AG08395 (cell line): ENCODE measurements at regions not wholly inside any gene's neighbourhood (a gene's known extent, or its start where the extent isn't known, plus 50 kb on each side); places are given as distances from the start of the nearest gene placed in this dataset.
"Not testable (repeated sequence)": the region's sequence is repeated elsewhere in the genome, so short reads cannot be mapped to it uniquely, and the experiment has no call there.

Experiments
- DNase-seq: peaks from one replicate; pipeline ENCODE4 v3.0.0; 2012; ENCODE audit warnings: mixed read lengths, low spot score

DNA sequence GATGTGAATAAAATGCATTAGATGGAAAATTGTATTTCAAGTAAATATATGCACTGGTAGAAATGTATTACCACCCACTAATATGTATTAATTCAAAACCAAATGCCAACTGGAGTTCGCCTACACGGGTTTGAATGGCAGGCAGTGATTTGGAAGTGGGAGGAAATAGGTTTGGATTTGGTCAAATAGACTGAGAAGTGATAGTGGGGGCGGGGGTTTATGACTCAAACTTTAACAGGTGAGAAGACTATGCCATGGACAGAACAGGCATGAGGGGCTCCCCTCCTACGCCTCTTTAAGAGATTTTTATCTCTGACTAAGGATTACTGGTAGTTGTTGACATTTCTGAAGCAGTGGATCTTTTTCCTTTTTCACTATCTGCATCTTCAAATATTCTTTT lies 677.8 kb downstream of the NTRK3 start:
- DNase-seq = no peak

DNA sequence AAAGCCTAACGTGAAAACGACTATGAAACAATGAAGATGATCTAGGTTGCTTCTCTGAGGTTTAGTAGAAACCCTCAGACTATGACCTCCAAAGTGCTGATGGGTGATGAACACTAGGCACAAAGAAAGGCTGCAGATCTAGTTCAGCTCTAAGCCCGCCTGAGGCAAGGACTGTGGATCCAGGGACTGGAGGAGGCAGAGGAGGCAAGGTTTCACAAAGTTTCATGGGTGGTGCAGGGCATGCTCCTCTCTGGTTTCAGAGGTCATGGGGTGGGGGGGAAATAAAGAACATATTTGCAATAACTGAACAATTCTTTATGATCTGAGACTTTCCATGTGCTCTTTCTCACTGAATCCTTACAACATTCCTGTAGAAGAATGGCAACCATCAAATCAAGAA lies 679.2 kb downstream of the NTRK3 start:
- no peak for DNase-seq

DNA sequence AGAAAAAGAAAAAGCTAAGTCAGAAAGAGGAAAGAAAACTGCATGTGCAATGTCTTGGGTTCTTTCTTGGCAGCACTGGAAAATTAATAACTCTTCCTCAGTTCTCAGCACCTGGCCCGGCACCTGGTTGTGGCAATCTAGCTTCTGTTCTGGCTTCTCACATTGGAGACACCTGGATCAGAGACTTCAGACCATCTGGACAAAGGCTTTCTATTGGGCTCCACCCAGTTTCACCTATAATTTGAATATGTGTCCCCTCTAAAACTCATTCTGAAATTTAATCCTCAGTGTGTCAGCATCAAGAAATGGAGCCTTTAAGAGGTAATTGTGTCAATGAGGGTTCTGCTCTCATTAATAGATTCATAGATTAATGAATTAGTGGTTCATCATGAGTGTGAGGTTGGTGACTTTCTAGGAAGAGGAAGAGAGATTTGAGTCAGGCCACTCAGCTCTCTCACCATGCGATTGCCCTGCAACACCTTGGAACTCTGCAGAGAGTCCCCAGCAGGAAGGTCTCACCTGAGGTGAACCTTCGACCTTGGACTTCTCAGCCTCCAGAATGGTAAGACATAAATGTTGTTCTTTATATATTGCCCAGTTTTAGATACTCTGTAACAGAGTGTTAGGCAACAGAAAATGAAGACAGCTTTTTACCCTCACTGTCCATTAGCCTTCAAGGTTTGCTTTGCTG lies 679.9 kb downstream of the NTRK3 start:
- no peak for DNase-seq

DNA sequence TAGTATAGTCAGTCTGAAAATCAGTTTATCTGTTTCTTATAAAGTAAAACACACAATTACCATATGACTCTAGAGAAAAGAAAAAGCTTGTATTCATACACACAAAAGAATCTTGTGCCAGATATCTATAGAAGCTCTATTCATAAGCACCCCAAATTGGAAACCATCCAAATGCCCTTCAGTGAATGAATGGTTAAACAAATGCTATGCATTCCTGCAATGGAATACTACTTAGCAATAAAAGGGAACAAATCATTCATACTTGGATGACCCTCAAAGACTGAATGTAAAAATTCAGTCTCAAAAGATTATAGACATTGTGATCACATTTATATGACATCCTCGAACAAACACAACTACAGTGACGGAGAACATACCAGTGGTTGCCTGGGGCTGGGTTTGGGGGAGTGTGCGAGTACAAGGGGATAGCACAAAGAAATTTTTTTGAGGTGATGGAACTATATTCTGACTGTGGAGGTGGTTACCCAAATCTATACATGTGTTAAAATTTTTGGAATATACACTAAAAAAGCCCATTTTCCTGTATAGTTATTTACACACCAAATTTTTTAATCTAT lies 680.6 kb downstream of the NTRK3 start:
- DNase-seq = no peak

DNA sequence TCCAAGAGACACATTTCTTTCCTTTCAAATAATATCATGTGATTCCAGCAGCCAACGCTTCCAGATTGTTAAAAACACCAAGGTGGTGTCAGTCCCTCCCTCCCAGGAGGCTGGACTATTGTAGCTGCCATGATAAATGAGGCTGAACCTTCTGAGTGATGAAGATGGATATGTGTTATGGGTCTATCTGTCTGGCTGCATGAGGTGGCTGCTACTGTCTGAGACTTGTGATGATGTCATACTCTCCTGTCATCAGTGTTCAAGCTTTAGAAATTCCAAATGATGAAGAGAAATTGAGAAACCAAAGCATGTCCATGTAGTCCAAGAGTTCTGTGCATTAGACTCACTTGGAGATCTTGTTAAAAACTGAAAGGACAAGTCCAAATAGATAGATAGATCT lies 683.0 kb downstream of the NTRK3 start:
- DNase-seq = no peak

DNA sequence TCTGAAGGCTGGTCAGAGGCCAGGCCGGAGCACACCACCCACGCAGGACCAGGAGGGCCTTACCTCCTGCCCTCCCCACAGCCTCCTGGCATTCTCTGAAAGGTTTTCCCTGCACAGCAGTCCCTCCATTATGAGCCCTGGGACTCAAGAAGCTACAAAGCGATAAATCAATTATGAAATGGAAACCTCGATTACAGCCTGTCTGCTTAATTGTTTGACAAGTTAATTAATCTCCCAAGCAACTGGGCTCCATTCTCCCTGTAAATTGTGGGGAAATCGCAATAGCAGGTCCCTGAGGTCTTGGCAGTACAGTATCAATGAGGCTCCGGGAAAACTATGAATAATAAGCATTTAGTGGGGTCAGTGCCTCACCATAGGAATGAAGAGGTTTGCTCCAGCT lies 683.5 kb downstream of the NTRK3 start:
- DNase-seq = no peak

DNA sequence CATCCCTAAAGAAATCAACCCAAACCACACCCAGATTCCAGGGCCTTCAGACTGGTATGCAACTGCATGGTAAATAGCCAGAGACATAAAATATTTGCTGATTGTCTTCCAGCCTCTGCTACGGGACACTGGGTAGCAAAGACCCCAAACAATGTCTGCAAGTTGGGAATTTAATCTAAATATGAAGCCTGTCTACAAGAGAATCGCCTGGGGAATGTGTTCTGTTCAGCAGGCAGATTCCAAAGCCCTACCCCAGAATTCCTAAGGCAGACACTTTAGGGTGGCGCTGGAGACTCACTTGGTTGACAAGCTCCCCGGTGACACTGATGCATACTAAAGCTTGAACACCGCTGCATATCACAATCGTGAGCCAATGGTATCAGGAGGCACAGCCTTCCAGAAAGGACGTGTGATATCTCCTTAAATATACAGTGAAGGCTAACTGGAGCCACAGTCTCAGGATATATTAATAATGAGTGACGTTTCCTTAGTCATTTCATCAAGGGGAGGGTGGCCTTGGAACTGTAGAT lies 684.1 kb downstream of the NTRK3 start:
- DNase-seq = no peak

DNA sequence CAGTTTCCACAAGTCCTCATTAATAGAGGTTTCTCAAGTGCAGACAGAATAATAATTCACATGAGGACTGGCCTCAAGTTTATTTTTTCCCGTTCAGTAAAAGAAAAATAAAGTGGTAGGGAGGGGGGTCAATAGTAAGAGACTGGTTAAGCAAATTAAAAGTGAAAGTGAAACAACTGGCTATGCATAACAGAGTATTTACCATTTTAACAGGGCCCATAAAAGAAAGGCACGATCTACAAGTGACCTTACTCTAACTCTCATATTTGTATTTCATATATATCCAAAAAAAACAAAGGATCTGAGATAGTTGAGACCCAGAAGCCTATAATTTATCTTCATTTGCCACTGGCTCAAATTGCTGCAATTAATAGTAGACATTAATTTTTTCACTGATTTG lies 686.3 kb downstream of the NTRK3 start:
- no peak for DNase-seq

DNA sequence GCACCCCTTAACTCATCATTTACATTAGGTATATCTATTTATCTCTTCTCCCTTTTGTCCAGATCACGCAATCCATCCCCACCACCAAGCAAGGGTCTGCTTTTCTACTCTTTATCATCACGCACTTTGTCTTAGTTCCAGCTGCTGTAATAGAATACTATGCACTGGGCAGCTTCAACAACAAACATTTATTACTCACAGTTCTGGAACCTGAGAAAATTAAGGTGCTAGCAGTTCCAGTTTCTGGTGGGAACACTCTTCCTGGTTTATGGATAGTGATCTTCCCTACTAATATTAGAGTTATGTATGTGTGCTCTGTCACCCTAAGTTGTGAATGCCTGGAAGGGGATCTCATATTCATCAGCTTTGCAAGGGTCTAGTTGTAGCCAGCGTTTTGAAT lies 687.0 kb downstream of the NTRK3 start:
- DNase-seq = no peak

DNA sequence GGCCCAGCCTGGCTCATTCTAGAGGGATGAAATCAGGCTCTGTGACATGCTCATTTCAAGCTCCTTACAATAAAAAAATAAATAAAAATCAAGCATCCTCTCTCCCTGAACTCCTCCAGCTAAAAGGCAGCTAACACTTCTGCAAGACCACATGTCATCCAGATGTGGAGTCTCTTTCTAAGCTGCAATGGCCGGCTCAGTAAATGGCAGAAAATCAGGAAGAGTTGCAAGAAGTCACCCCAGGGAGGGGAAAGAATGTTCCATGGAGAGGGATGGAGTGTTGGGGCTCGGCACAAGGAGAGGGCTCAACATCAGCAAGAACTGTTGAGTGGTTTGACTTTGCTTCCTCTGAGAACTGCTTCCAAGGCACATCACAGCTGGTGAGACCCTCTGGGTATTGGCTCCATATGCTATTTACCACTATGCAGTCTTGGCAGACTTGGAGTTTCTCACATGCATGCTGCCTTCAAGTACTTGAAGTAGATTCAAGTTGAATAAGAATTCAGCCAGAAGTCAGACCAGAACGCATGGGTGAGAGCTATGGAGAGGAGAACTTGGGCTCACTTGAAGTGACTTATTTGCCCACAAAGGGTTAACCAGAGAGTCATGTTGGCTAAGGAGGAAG lies 689.0 kb downstream of the NTRK3 start:
- no peak for DNase-seq

DNA sequence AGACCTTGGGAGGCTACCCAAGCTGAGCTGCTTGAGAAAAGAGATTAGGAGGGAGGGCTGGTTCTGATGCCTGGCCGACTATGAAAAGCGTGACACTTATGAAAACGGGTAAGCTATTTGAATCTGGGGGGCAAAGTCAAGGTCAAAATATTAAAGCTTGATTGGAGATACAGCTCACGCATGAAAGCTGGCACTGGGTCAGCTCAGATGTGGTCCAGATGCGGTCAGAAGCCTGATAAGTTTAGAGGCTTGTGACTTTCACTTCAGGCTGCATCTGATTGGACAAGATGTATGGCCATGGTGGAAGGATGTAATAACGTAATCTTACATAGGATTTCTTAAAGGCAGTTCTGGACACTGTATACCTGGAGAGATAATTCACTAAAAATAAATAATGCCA lies 690.3 kb downstream of the NTRK3 start:
- DNase-seq = no peak

DNA sequence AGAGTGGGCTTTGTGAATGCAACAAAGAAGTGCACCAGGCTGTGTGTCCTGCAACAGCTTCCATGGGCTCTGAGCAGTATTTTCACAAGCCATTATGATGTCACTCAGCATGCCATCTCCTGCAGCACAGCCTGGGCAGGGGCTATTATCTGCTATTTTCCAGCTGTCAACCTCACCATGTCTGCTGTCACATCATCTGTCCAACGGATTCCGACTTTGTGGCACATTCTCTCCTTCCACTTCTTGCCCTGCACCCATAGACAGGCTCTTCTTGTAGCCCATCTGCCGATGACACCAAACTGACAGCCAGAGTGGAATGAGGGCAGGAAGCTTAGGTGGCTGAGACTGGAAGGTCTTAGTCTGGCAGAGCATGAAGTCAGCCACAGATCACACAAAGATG lies 691.9 kb downstream of the NTRK3 start:
- no peak for DNase-seq

DNA sequence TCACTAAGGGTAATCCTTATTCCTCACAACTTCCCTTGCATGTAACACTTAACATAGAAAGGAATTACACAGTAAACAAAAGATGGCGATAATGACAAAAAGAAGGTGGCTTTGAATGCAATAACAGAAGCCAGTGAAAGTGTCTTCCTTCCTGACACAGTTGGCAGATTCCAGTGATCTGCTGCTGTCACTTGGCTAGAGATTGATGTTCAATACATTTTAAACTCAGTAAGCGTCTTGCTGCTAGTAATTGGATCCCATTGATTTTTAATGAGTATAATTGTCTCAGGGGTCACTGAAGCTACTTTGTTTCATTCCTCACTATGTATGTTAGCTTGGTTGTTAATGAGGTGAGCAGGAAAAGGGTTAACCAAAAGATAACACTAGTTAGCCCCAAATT lies 692.7 kb downstream of the NTRK3 start:
- DNase-seq = no peak

DNA sequence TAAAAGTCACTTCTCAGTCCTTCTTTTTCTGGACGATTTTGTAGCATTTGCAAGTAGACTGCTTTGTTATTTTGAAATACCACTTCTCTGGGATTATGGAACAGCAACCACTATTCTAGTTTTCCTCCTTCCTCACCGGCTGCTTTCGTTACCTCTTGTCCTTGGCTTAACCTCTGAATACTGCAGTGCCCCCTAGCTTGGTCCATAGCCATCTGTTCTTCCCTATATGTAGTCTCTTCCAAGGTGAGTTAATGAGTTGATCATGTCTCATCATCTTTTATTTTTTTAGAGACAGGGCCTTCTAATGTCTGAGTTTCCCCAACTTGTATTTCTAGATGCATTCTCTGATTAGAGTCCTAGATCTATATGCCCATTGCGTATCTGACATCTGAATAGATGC lies 694.3 kb downstream of the NTRK3 start:
- DNase-seq = no peak

DNA sequence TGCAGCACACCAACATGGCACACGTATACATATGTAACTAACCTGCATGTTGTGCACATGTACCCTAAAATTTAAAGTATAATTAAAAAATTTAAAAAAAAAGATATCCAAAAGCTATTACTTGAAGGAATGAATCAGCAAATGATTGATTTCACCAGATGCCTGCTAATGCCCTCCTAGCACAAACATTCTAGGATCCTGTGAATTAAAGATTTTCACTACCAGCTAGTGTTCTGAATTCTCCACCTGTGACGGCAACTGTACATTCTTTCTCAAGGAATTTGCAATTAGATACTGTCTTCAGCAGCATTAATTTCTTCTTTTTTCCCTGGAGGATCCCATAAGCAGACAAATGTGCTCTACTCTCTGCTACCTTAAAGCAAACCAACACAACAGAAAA lies 694.9 kb downstream of the NTRK3 start:
- DNase-seq = no peak

DNA sequence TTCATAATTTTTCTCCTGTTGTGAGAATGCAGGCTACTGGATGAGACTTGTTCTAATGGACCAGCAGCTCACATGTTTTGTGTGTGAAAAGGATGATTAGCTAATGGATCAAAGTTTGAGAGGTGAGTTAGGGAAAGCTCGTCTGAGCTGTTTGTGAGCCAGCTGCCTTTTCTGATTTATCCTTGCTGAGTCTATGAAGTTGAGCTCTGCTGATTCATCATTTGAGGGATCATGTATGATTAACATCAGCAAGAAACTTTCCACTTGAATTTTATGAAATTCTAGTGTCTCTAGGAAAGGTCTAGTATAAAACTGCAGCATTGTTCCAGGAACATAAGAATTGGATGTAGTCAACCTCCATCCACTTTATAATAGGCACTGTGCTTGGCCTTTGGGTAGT lies 698.7 kb downstream of the NTRK3 start:
- no peak for DNase-seq

DNA sequence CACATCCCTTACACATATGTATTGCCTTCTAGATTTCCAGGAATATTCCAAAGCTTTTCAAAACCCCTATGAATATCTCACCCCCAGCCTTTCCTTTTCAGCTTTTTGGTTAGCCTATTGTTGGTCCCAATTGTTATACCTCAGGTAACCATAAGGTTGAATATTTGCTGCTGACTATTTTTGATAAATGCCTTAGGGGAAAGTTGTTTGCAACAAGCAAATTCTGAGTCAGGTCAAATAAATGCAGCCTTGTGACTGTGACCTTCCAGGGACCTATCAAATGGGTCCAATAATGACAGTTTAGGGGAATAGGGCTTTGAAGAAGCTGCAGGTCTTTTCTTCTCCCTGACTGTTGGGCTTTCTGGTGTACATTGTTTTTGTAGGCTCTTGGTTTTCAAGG lies 699.7 kb downstream of the NTRK3 start:
- no peak for DNase-seq

DNA sequence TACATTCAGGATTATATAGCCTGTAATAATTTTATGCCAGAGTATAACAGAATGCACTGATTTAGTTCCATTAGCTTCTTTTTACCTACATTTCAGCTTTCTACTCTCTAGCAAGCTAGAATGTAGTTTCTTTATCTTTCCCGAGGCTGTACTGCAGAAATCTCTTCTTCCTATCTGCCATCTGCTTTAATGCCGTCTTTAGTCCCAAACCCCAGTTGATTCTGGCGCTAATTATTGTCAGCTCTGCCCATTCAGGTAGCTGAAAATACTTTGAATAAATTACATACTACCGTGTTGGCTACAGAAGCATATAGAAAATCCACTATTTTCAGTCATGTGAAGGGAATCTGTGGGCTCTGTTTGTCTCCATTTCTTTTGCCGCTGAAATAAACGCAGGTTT lies 706.7 kb downstream of the NTRK3 start:
- DNase-seq = no peak

DNA sequence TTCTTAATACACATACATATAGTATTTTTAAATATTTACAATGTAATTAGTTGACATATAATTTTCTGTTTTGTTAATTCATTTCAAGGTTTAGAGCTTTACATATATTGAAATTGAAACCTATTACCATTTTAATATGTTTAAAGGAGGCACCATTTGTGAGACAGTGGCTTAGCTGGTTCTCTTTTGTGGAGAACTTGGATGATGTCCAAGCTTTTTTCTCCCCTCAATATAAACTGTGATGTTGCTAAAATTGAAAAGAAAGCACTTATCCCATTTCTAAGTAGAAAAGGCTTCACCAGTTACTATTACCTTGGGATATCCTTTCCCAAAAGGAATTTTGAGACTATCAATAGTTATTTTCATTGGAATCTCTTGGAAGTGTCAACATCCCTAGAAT lies 707.2 kb downstream of the NTRK3 start:
- no peak for DNase-seq

DNA sequence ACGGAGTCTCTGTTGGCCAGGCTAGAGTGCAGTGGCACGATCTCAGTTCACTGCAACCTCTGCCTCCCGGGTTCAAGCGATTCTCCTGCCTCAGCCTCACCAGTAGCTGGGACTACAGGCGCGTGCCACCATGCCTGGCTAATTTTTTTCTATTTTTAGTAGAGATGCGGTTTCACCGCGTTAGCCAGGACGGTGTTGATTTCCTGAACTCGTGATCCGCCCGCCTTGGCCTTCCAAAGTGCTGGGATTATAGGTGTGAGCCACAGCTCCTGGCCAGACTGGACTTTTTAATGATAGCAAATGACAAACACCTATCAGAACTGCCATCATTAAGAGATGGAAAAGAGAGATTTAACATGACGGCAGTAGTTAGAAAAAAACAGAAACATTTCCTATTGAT lies 707.9 kb downstream of the NTRK3 start:
- not testable (repeated sequence) for DNase-seq

DNA sequence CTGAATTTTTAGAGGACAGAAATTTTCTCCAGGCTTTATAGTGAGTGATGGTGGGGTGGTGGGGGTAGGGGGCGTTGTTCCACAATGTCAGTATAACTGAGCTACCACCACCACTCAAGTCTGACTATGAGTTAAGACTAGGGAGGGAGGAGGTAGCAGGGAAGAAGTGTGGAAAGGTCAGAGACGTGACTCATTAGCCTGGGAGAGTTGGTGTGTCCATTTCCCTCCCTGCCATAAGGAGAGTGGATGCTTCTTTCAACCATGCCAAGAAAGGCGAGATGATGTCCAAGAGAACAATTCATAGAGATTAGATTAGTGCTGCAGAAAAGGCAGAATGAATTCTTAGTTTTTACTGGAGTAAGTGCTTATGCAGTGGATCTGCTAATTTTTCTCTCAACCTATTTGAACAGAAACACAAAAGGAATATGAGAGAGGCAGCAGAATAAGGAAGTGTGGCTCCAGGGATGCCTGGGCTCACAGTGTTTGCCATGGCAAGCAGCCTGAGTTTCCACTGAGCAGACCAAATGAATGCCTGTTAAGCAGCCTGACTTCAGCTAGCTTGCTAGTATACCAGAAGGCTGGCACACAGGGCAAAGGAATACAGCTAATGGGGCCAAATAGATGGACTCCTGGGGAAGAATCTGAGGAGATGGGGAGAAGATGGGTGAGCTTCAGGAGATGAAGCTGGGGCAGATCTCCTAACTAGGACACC lies 708.9 kb downstream of the NTRK3 start:
- DNase-seq = no peak

DNA sequence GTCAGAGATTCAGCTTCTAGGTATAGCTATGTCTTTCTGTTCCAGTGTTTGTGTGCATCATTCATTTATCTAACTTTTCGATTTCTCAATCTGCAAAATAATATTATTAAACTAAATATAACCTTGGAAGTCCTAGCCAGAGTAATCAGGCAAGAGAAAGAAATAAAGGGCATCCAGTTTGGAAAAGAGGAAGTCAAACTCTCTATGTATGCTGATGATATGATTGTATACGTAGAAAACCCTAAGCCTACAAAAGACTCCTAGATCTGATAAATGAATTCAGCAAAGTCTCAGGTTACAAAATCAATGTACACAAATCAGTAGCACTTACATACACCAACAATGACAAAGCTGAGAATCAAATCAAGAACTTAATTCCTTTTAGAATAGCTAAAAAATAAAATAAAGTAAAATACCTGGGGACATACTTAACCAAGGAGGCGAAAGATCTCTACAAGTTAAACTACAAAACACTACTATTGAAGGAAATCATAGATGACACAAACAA lies 718.2 kb downstream of the NTRK3 start:
- DNase-seq = no peak

DNA sequence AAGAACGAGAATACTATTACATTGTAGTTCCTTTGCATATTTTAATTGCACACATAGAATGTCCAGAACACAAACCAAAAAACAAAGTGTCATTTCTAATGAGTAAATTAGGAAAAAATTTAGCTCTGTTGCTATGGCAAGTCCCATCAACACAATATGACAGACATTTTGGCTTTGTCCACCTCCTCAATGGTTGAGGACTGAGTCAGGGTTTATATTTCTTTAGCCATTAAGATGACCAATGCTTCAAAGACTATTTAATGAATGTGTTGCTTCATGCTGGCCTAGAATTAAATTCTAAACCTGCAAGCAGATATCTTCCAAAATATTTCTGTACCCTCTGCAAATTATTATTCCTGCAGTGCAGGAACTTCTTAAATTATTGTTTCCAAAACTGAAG lies 719.2 kb downstream of the NTRK3 start:
- no peak for DNase-seq
